ENCODE measurements at regions not wholly inside any gene's neighbourhood (a gene's known extent, or its start where the extent isn't known, plus 50 kb on each side); places are given as distances from the start of the nearest gene placed in this dataset.
A peak's percentile ranks its signal among the peaks of the same experiment; 100 is the strongest.
"Not testable (repeated sequence)": the region's sequence is repeated elsewhere in the genome, so short reads cannot be mapped to it uniquely, and the experiment has no call there.

DNA sequence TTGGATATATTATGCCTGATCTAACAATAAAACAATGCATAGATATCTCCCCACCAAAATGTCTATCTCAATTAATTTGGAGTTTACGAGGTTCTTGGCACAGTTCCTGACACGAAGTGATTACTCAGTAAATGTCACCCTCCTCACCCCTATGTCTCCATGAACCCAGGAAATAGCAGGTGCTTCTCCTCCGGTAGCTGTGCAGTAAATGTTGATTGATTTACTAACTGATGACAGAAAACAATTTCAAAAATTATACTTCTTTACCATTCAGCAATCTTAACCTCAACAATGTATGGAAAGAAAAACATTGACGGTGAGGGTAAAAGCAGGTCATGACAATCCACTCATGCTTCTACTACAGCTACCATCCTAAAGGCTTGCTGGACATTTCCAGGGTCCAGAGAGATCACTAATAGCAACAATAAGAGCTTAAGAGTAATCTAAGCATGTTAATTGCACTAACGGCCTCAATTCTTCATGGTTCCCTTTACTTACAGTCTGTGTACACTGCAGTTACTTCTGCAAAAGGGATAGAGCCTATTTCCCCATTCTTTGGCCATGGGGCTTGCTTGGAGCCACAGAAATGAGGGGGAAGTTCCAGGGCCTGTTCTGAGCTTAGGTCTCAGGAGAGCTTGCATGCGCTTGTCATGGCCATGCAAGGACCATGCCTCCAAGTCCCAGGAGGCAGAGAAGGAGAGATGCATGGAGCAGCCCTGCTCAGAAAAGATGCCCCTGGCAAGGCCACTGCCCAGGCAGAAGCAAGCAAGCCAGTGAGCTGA is 222.6 kb downstream of the ATP6V0E2 start:
- not testable (repeated sequence) for ATAC-seq; H3K36me3 Mint-ChIP-seq; H3K4me3 Mint-ChIP-seq; H3K9me3 Mint-ChIP-seq; DNase-seq (ENCODE audit: low spot score in 2 of 2); H3K27ac Mint-ChIP-seq; H3K4me1 Mint-ChIP-seq

DNA sequence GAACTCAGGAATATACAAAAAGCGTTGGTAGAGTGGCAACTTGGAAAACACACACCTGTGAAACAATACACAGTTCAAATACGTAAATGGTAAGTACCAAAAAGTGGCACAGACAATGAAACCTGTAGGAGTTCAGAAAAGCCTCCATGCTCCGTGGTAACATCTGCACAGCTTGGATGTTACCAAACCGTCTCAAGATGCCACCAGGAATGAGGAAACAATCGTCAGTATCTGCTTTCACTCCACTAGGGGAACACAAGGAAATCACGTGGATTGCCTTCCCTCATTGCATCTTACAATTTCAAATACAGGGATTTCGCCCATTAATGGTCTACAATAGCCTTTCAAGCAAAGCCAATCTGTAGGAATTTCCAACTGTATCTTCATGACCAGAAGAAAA is 224.6 kb upstream of the LRRC61 start:
- ATAC-seq; H3K36me3 Mint-ChIP-seq; H3K9me3 Mint-ChIP-seq; DNase-seq (ENCODE audit: low spot score in 2 of 2); H3K27ac Mint-ChIP-seq; H3K4me1 Mint-ChIP-seq; H3K4me3 Mint-ChIP-seq: not testable (repeated sequence)

DNA sequence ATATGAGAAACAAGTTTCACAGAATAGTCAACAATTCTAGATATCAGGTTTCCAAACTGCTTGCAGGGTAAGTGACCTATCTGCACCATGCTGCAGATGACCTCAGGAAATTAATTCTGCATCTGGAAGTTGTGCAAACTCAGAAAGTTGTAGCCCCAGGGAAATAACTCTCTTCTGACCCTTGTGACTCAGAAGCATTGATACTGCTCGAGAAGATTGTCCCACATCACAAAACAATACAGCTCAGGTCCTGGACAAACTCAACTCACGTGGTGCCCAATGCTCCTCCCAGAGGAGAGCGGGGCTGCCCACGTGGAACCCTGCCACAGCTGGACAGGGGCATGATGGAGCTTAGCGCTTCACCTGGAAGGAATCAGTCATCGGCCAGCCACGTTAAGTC is 221.9 kb upstream of the LRRC61 start:
- DNase-seq (ENCODE audit: low spot score in 2 of 2); ATAC-seq; H3K36me3 Mint-ChIP-seq; H3K4me1 Mint-ChIP-seq; H3K27ac Mint-ChIP-seq; H3K9me3 Mint-ChIP-seq; H3K4me3 Mint-ChIP-seq: not testable (repeated sequence)

DNA sequence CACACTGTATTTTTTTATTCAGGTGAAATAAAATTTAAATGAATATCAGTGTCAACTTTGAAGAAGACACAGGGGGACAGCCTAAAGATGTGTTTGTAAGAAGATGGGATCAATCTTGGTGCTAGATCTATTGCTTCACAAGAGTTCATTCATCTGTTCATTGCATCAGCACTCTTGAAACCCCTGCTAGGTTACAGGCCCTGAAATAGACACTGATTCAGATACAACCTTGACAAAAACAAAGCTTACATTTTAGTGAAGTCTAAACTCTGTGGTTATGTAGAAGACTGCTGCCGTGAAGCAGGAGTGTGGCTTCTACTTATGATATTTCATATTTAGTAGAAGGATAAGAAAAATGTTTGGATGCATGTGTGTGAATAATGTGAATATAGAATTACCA is 215.9 kb upstream of the LRRC61 start:
- H3K27ac Mint-ChIP-seq; H3K9me3 Mint-ChIP-seq; DNase-seq (ENCODE audit: low spot score in 2 of 2); H3K36me3 Mint-ChIP-seq; H3K4me3 Mint-ChIP-seq; ATAC-seq: not testable (repeated sequence)
- peaks cover 13% of the 10 kb centered on the region for H3K4me1 Mint-ChIP-seq

DNA sequence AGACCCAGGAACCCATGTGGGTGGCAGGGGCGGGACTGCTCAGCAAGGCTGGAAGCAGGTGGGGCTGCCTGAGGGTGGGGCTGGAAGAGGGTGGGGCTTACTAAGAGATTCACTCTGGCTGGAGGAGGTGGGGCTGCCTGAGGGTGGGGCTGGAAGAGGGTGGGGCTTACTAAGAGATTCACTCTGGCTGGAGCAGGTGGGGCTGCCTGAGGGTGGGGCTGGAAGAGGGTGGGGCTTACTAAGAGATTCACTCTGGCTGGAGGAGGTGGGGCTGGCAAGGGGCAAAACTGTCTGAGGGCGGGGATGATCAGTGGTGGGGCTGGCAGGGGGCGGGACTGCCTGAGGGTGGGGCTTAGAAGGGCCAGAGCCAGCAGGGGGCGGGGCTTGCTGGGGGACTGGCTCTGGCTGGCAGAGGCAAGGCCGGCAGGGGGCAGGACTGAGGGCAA is 212.8 kb upstream of the LRRC61 start:
- DNase-seq (ENCODE audit: low spot score in 2 of 2); H3K9me3 Mint-ChIP-seq; H3K27ac Mint-ChIP-seq; H3K4me3 Mint-ChIP-seq; H3K36me3 Mint-ChIP-seq: not testable (repeated sequence)
- ATAC-seq, result peak; percentile 67
- peaks cover 13% of the 10 kb centered on the region for H3K4me1 Mint-ChIP-seq

DNA sequence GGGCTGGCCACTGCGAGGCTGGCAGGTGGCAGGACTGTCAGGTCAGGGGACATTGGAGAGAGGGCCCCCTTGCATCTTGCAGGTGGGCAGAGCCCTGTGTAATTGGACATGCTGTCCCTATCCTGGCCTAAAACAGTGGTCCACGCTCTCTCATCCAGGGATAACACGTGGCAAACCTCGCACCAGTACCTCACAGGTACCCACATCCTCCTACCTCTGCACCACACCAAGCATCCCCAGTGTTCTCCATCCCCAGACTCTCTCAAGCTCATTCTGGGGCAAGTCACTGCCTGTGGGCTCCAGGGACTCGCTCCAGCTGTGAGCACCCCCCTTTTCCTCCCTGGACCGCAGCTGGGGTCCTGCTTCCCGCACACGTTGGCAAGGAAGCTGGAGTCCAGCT is 212.3 kb upstream of the LRRC61 start:
- not testable (repeated sequence) for H3K4me3 Mint-ChIP-seq; H3K9me3 Mint-ChIP-seq; H3K36me3 Mint-ChIP-seq; DNase-seq (ENCODE audit: low spot score in 2 of 2)
- ATAC-seq, result peak; percentile 55
- Mint-ChIP-seq H3K27ac (peak overlapping the region; percentile 50), H3K4me1 (peaks cover 13% of the 10 kb centered on the region)

DNA sequence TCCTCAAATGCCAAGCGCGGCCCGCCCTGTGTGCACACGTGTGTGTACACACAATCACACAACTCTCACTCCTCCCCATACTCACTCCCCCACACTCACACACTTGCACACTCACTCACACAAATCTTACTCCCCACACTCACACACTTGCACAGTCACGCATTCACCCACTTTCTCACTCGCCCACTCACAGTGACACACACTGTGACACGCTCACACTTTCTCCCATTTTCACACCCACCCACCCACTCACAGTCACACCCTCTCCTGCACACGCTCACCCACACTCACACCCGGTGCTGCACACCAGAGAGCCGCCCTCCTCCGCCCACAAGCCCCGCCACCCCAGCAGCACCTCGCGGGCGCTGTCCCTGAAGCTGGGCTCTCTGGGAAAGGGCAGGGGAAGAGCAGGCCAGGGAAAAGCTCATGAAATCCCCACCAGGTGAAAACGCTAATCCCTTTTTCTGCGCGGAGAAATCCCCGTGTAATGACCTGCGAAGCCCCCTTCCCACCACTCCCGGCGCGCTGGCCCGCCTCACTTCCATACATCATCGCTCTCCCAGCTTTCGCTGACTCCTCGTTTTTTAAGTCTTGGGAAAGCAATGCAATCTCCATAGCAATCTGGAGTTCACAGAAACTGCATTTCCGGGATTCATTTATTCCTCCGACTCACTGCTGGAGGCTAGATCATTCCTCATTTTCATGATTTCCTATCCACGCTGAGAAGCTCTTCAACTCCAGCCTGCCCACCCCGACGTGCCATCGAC is 211.6 kb upstream of the LRRC61 start:
- not testable (repeated sequence) for H3K9me3 Mint-ChIP-seq; H3K36me3 Mint-ChIP-seq; DNase-seq (ENCODE audit: low spot score in 2 of 2); H3K4me3 Mint-ChIP-seq
- peak; percentile 17 for ATAC-seq
- Mint-ChIP-seq H3K4me1 (peaks cover 13% of the 10 kb centered on the region), H3K27ac (peak overlapping the region; percentile 50)

DNA sequence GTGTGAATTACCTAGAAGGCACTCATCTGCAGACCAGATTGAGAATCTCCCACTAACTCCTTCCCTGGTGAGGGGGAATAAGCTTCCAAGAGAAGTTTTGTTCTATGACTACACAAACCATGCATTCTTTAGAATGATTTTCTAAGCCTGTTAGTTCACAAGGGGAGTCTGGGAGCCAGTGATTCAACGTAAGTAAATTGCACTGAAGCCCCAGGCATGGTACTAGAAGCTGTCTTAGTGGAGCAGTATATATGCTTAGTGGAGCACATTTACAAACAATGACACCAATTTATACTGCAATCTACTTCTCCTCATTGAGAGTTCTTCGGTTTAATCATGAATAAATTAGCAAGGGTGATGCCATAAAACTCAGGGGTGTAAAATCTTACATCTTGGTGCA is 209.9 kb upstream of the LRRC61 start:
- DNase-seq (ENCODE audit: low spot score in 2 of 2); H3K27ac Mint-ChIP-seq: not testable (repeated sequence)

DNA sequence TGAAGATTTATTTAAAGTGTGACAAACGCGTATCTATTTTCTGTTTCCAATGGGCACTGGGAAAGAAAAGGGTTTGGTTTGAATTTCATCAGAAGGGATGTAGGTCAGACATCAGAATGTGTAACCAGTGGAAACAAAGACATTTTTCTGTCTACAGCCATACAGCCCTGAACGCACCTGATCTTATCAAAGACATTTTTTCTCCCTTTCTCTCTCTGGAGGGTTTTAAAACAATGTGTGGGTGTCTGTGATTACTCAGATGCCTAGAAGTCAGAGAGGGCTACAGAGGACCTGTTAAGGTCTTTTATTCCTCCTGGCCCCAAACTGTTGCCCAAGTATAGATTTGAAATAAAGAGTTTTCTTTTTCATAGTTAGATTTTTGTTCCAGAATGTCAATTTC is 208.6 kb upstream of the LRRC61 start:
- H3K36me3 Mint-ChIP-seq; H3K9me3 Mint-ChIP-seq; DNase-seq (ENCODE audit: low spot score in 2 of 2); H3K27ac Mint-ChIP-seq; H3K4me3 Mint-ChIP-seq: not testable (repeated sequence)
- peaks cover 13% of the 10 kb centered on the region for H3K4me1 Mint-ChIP-seq
- peak; percentile 46 for ATAC-seq

More for the DNA sequence above, 209.9 kb upstream of the LRRC61 start:
- not testable (repeated sequence) for H3K36me3 Mint-ChIP-seq, ATAC-seq, H3K9me3 Mint-ChIP-seq, H3K4me3 Mint-ChIP-seq
- H3K4me1 Mint-ChIP-seq, result peaks cover 13% of the 10 kb centered on the region

DNA sequence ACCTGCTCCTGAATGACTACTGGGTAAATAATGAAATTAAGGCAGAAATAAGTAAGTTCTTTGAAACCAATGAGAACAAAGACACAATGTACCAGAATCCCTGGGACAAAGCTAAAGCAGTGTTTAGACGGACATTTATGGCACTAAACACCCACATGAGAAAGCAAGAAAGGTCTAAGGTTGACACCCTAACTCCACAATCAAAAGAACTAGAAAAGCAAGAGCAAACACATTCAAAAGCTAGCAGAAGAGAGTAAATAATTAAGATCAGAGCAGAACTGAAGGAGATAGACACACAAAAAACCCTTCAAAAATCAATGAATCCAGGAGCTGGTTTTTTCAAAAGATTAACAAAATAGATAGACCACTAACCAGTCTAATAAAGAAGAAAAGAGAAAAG is 203.2 kb upstream of the LRRC61 start:
- DNase-seq (ENCODE audit: low spot score in 2 of 2); H3K4me3 Mint-ChIP-seq; ATAC-seq; H3K9me3 Mint-ChIP-seq; H3K4me1 Mint-ChIP-seq; H3K27ac Mint-ChIP-seq; H3K36me3 Mint-ChIP-seq: not testable (repeated sequence)

DNA sequence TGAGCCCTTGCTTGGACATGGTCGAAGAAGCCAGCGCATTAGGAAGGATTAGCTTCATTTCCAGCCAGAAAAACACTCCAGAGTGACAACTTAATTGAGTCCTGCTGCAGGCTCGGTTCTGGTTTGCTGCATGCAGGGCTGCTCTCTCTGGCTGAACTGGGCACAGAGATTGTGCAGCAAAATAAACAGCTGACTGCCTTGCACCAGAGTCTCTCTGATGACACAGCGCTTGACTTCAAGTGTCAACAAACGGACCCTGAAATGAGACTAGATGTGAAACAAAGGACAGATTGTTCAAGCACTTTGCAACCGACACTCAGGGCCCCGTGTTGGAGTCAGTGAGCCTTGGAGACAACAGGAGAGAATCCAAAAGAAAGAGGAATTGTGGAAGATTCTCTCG is 197.3 kb upstream of the LRRC61 start:
- DNase-seq (ENCODE audit: low spot score in 2 of 2); H3K9me3 Mint-ChIP-seq; H3K4me3 Mint-ChIP-seq; H3K36me3 Mint-ChIP-seq; H3K4me1 Mint-ChIP-seq; ATAC-seq; H3K27ac Mint-ChIP-seq: not testable (repeated sequence)

DNA sequence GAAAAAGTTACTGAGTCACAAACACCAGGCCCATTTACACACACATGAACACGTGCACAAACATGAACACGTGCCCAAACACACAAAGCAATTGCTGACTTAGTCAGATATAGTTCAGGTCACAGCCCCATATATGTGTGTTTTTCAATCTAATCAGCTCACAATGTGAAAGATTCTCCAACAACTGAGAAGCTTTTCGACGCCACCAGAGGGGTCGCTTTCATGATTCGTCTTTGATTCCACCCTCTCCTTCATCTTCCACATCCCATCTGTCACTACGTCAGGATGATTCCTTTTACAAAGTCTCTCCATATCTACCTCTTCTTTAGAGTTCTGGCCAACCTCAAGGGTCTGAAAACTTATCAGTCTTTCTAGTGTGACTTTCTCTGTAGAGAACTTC is 188.7 kb upstream of the LRRC61 start:
- not testable (repeated sequence) for H3K36me3 Mint-ChIP-seq; DNase-seq (ENCODE audit: low spot score in 2 of 2); ATAC-seq; H3K27ac Mint-ChIP-seq; H3K4me3 Mint-ChIP-seq; H3K4me1 Mint-ChIP-seq; H3K9me3 Mint-ChIP-seq

DNA sequence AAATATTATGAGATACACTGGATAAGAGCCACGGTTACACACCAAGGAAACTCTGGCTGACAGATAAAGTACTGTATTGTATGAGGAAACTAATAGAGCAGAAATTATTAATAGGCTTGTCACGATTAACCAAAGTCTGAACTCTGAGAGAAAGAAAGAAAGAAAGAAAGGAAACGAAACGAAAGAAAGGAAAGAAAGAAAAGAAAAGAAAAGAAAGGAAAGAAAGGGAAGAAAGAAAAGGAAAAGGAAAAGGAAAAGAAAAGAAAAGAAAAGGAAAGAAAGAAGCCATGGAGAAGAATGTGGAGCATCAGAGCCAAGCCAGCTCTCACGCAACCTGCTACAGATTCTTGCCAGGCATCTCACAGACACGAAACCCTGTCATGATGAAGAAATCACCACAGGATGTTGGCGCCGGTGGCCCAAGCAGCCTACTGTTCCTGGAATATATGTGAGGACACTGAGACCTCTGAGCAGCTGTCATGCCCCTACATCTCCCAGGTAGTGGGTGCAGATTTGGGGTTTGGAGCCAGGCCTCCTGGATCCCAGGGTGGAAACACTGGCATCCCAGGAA is 187.4 kb upstream of the LRRC61 start:
- H3K36me3 Mint-ChIP-seq; H3K9me3 Mint-ChIP-seq; H3K4me3 Mint-ChIP-seq; DNase-seq (ENCODE audit: low spot score in 2 of 2); ATAC-seq; H3K4me1 Mint-ChIP-seq; H3K27ac Mint-ChIP-seq: not testable (repeated sequence)

DNA sequence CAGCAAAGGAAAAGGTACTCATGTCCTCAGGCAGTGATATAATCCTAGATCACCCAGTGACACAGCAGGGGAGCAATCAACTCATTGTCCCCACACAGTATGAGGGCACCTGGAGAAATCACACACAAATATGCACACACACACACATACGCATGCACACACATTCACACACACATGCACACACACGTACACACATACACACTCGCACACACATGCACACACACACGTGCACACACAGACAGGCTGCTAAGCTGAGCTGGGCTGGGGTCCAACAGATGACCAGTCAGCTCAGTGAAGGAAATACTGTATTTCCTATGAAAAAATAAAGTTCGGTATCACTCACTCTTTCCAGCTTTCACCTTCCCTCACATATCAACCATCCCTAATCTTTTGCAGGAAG is 183.3 kb upstream of the LRRC61 start:
- H3K27ac Mint-ChIP-seq; H3K36me3 Mint-ChIP-seq; DNase-seq (ENCODE audit: low spot score in 2 of 2); H3K9me3 Mint-ChIP-seq; ATAC-seq; H3K4me1 Mint-ChIP-seq; H3K4me3 Mint-ChIP-seq: not testable (repeated sequence)

DNA sequence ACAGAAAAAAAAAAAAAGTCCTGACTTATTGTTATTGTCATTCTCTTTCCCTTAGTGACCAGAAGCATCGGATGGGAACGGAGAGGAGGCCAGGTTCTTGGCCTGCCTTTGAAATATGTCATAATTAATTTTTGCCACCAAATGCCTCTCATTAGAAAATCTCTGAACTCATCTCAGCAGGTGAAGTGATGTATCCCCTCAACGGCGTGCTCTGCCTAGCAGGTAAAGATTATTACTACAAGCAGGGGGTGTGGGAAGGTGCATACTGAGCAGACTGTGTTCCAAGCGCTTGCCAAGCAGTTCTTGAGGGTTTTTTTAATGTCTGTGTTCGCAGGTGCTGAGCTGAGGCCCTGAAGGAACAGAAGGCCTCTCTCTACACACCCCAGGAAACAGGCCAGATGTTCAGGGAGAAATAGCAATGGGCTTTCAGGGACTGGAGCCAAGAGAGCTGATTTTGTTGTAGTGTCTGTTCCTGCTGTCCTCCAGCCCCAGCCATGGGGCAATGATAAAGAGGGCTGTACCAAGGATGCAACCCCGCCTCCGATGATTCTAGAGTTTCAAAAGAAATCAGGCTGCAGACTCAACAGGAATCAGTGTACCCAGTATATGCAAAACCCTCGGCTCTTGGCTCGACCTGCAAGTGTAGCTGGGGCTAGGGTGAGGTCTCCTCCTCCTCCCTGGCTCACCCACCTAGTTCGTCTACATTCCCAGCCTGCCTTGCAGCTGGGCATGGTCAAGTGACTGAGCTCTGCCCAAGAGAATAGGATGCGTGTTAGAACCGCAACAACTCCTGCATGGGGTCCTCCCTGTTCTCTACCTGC is 181.4 kb upstream of the LRRC61 start:
- not testable (repeated sequence) for H3K36me3 Mint-ChIP-seq; H3K9me3 Mint-ChIP-seq; H3K4me3 Mint-ChIP-seq; DNase-seq (ENCODE audit: low spot score in 2 of 2); H3K27ac Mint-ChIP-seq; H3K4me1 Mint-ChIP-seq; ATAC-seq

All from stimulated activated effector memory CD8-positive, alpha-beta T cell treated with anti-CD3 and anti-CD28 coated beads, Interleukin-12 subunit alpha, Interleukin-12 subunit beta, amount 100 ng/mL, for 72 hours (primary cell).